ENCODE measurements at regions not wholly inside any gene's neighbourhood (a gene's known extent, or its start where the extent isn't known, plus 50 kb on each side); places are given as distances from the start of the nearest gene placed in this dataset.
"Not testable (repeated sequence)": the region's sequence is repeated elsewhere in the genome, so short reads cannot be mapped to it uniquely, and the experiment has no call there.

DNA sequence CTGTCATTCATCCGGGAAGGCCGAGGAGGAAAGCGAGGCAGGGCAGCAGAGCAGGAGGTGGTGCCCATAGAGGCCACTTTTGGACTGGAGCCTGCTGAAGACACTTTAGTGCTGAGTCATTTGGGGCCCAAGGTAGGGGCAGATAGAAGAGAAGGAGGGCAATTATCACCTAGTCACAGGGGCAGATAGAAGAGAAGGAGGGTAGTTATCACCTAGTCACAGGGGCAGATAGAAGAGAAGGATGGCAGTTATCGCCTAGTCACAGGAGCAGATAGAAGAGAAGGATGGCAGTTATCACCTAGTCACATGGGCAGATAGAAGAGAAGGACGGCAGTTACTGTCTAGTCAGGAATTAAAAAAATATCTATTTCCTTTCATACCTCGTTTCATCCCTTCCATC, 1372.6 kb downstream of the FOXD4L5 start:
- not testable (repeated sequence) for DNase-seq (ENCODE audit: low read depth)

DNA sequence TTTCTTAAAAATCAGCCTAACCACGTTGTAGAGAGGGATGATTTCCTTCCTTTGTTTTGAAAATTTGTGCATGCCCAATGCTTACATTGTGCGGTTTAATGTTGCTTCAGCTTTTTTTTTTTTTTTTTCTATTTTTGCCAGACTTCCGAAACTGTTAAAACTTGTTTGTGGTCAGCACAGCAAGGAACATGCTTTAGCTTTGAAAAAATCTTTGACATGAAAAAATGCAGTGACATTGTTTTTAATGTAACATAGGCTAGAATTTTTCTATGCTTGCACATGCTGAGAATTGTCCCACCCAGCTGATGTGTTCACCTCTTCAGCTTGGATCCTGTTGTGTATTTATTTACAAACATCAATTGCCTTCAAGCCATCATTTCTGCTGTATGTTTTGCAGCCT, 1375.9 kb downstream of the FOXD4L5 start:
- not testable (repeated sequence) for DNase-seq (ENCODE audit: low read depth)

DNA sequence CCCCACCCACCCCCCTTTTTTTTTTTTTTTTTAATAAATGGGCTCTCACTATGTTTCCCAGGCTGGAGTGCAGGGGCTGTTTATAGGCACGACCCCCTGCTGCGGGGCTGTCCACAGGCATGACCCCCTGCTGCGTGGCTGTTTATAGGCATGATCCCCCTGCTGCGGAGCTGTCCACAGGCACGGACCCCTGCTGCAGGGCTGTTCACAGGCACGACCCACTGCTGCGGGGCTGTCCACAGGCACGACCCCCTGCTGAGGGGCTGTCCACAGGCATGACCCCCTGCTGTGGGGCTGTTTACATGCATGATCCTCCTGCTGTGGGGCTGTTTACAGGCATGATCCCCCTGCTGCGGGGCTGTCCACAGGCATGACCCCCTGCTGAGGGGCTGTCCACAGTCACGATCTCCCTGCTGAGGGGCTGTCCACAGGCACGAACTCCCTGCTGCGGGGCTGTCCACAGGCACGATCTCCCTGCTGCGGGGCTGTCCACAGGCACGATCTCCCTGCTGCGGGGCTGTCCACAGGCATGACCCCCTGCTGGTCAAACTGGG, 1385.3 kb downstream of the FOXD4L5 start:
- not testable (repeated sequence) for DNase-seq (ENCODE audit: low read depth)

DNA sequence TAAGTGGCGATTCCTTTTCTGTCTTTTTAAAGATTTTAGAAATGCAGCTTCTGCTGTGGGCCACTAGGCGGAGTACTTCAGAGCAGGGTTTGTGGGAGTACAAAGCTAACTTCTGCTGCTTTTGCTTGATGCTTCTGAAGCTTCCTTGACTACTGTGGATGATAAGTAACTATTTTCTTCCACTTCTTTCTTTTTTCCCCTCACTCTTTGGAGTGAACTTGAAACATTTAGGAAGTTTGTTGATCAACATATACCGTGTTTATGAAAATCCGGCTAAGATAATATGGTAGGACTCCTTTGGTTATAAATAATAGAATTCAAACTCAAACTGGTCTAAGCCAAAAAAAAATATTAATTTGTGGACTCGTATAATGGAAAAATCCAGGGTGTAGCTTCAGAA, 1403.6 kb downstream of the FOXD4L5 start:
- DNase-seq (ENCODE audit: low read depth): not testable (repeated sequence)

DNA sequence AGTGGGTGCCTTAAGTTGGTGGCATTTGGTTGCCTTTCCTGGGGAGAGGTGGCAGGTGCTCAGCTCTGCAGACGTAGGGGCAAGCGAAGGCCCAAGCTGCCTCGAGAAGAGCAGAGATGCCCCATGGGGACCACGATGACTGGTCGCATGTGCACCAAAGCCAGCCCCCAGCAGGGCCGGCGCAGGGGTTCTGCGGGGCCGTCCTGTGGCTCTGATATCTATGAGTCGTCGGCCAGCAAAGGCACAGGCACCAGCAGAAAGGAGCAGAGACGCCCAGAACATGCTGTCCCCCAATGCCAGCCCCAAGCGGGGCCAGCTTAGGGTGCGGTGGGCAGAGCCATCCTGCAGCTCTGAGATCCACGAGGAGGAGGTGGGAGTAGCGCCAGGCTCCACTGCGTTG, 1408.6 kb downstream of the FOXD4L5 start:
- not testable (repeated sequence) for DNase-seq (ENCODE audit: low read depth)

DNA sequence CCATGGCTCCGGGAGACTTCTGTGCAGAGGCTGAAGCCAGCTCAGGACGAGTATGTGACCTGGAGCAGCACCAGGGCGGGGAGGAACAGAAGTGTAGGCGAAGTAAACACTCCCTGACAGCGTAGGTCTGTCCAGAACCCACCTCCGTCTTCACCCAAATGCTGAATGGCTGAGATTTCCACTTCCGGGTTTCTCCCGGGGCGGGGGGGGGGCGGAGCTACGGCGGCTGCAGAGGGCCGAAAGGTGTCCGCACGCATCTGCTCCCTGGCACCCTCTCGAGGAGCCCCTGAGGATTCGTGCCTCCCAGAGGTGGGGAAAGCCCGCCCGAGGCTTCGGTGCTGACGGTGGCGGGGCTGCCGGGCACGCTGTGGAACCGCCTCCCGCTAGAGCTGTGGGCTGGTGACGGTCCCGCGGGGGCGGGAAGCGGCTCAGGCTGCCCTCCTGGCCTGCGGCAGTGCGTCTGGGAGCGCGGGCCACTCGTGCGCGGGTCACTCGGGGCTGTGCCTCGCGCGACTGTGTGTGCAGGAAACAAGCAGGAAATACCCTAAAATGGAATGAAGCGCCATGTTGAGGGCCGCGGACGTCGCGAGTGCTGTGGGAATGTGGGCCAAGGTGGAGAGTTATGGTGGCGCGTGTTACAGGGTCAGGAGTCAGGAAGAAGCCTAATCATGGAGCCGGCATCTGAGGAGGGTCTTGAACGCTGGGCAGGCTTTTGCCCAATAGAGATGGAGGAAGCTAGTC, 1425.4 kb downstream of the FOXD4L5 start:
- DNase-seq (ENCODE audit: low read depth): no peak

DNA sequence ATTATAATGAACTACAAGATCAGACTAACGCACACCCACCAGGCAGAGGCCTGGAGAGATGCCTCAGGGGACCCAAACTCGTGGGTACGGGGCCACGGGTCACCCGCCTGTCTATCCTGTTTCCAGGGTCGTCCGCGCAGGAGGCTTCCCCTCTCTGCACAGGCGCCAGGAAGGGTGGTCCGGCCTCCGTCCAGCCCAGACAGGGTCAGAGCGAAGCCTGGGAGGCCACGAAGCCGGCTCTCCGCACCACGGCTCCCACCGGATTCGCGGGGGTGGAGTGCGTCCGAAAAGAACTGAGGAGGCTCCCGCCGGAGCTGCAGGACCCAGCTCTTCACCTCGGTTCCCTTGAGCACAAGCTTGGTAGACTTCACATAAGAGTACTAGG, 1425.9 kb downstream of the FOXD4L5 start:
- not testable (repeated sequence) for DNase-seq (ENCODE audit: low read depth)

DNA sequence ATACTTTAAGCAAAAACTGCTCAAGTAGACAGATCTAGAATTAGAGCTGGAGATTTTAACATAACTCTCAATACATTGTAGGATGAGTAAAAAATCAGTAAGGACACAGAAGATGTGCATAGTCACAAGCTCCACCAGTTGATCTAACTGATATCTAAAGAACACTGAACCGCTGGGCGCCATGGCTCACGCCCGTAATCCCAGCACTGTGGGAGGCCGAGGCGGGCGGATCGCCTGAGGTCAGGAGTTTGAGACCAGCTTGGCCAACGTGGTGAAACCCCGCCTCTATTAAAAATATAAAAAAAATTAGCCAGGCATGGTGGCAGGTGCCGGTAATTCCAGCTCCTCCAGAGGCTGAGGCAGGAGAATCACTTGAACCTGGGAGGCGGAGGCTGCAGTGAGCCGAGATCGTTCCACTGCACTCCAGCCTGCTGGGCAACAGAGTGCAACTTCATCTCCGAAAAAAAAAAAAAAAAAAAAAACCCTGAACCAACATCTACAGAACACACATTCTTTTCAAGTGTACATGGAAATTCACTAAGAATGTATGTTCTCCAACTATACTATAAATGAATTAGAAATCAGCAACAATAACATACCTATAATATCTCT, 1431.8 kb downstream of the FOXD4L5 start:
- not testable (repeated sequence) for DNase-seq (ENCODE audit: low read depth)

DNA sequence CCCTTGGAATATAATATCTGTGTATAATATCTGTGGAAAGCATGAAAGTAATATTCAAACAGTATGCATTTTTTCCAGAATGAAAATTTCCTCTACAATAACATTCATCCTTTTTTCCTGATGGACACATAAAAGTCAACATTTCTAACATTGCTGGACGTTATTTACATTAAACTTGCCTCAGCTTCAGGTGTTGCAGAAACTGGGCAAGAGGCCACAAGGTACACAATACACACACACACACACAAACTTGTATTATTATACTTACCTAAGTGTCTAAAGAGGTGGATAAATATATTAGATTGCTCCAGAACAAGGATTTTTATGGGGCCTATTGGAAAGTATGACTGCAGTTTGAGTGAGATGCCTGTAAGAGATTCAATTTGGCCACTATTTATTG, 1460.2 kb downstream of the FOXD4L5 start:
- DNase-seq (ENCODE audit: low read depth): not testable (repeated sequence)

DNA sequence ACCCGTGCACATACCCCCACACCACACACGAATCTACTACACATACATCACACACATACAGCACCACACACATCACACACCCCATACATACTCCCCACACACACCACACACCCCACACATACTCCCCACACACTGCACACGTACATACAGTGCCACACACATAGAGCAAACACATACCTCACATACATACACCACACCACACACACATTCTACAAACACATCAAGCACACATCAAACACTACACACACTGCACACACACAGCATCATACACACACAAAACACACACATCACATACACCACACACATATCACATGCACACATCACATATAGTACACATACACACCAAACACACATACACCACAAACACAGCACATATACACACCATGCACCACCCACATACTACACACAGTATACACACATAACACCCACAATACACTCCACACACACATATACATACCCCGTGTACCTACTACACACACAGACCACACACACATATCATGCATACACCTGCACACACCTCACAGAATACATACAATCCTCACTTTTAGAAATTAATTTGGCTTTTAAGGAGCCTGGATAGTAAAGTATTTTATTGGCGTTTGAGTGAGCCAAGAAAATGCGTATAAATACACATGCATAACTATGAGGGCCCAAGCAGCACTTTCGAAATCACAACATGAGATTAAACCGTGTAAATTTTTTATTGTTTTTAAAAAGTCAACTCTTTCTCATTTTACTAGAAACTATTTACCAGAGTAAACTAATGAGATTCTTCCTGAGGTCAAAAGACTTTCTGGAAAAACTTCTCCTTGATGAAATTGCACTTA, 1461.4 kb downstream of the FOXD4L5 start:
- DNase-seq (ENCODE audit: low read depth): not testable (repeated sequence)

DNA sequence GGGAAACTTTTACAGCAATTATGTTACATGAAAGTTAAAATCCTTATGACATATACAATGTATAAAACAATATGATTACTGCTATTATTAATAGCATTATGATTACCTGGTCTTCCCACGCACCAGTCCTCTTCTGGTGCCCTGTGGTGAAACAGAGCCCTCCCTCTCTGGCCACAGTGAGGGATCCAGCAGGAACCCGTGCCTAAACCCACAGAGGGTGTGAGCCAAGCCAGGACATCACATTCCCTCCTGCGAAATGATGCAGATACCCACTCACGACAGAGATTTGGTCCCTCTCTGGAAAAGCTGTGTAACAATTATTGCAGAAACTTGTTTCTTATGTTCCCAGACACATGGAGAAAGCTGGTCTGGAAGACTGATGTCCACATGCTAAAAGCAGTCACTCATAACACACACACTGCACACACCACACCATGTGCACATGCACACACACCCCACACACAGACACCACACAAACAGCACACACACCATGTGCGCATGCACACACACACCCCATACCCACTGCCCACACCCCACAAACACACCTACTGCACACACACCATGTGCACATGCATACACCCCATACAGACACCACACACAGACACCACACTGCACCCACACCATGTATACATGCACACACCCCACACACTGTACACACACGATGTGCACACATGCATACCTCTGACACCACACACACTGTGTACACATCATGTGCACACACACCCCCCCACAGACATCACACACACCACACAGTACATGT, 1462.2 kb downstream of the FOXD4L5 start:
- not testable (repeated sequence) for DNase-seq (ENCODE audit: low read depth)

DNA sequence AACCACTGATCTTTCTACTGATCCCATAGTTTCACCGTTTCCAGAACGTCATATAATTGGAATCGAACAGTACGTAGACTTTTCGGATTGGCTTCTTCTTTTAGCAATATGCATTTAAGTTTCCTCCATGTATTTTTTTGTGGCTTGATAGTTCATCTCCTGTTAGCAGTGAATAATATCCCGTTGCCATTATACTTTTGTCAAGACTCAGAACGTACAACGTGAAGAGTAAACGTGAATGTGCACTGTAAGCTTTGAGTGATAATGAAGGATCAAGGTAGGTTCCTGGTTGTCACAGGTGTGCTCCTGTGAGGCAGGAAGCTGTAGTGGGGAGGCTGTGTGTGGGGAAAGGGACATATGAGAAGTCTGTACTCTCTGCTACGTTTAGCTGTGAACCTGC, 1463.7 kb downstream of the FOXD4L5 start:
- DNase-seq (ENCODE audit: low read depth): not testable (repeated sequence)

DNA sequence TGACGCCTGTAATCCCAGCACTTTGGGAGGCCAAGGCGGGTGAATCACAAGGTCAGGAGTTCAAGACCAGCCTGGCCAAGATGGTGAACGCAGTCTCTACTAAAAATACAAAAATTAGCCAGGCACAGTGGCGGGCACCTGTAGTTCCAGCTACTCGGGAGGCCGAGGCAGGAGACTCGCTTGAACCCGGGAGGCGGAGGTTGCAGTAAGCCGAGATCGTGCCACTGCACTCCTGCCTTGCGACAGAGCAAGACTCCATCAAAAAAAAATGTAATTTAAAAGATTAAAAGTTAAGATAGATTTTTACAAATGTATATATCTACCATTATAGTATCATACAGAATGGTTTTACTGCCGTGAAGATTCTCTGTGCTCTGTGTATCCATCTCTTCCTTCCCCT, 1464.1 kb downstream of the FOXD4L5 start:
- DNase-seq (ENCODE audit: low read depth): not testable (repeated sequence)

DNA sequence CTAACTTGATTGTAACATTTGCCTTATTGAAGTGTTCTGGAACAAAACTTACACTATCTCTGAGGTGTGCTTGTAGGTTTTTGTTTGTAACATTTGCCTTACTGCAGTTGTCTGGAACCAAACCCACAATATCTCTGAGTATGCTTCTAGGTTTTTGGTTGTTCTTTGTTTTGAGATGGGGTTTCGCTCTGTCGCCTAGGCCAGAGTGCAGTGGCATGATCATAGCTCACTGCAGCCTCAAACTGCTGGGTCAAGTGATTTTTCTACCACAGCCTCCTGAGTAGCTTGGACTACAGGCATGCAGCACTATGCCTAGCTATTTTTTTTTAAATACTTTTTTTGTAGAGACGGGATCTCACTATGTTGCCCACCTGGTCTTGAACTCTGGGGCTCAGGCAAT, 1464.6 kb downstream of the FOXD4L5 start:
- DNase-seq (ENCODE audit: low read depth): not testable (repeated sequence)

DNA sequence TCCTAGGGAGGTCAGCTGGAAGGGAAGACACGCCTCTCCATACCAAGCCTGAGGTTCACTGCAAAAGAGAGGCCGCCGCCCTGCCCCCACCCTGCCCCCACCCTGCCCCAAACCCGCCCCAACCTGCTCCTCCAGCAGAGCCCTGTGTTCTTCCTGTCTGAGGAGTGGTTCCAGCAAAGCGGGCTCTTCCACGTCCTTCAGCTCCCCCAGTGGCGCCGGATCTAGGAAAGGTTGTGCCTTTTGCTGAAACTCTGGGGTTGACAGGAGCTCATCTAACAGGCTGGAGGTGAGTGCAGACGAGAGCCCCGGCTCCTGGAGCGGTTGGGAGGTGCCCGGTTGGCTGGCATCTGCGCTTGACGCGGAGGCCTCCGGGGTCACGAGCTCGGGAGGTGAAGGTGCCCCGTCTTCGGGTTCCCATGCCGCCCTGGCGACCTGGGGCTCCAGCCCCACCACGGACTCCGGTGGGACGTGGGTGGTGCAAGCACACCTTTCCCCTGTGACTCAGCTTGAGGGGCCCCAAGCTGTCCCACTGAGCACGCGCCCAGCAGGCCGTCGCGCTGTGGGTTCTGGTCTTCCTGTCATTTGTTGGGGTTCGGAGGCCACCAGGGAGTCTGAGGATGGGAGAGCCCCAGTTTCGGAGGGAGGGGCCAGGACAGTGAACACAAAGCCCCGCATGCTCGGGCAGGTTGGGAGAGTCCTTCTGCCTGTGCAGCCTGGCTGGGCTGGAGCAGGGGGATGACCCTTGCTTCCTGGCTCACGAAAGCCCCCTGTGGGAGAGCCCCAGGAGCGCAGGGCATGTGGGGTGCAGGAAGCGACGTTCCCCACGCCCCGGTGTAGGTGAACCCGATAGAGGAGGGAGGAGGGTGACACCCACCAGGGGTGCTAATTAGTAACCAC, 1467.1 kb downstream of the FOXD4L5 start:
- DNase-seq (ENCODE audit: low read depth): peak; percentile 44

DNA sequence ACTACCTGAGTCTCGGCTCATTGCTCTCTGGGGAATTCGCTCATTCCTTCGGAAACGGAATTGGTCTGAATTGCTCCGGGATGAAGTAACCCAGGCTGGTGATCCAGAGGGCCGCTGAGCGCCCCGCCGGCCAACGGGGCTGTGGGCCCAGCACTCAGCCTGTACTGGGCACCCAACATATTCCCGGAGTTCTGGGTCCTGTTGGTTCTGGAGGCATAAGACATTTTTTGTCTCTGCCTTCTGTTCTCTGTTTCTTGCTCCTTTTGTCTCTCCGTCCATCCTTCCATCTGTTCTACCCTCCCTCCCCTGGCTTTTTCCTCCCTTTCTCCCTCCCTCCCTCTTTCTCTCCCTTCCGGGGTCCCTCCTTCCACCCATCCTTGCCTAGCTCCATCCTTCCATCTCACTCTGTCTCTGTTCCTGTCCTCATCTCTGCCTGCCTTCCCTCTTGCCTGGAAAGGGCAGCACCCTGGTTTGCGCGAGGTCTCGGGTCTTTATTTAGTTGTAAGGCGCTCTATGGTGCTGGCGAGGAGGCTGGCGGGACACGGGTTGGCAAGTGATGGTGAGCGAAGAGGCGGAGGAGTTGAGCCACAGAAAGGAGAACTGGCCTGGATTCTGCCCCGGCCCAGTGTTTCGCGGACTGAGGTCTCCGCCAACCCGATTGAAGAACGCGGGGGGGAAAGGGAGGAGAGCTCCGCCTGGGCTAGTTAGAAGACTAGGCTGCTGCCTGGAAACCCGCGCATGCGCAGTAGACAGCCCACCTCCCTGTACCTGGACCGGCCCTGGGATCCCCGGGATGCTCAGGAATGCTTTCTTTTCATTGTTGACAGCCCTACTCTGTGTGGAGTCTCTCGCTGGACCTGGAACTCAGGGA, 1468.0 kb downstream of the FOXD4L5 start:
- DNase-seq (ENCODE audit: low read depth): peak; percentile 51

DNA sequence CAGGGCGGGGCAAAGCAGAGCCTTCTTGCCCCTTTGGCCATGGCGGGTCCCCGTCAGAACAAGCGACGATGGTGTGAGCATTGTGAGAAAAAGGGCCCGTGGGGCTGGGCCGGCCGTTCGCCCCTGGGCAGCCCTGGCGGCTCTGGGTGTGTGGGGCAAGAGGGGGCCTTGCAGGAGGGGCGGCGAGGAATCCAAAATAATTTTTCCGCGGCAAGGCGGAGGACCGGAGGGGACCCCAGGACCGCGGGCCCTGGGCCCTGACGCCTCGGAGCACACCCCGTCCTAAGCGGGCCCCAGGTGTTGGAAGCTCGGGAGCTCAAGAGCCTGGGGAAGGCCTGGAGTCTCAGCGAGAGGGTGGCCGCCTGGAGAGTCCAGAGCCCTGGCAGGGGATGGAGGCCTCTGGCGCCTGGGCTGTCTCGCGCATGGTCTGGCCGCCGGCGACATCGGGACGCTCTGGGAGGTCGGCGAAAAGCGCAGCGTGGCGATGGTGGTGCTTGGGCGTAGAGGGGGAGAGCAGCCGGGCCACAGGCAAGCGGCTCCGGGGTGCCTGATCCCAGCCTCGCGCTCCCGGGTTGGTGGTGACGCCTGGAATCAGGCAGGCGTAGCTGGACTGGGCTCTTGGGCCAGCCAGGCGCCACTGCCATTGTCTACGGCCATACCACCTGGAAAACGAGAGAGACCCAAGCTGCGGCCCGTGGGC, 1469.9 kb downstream of the FOXD4L5 start:
- DNase-seq (ENCODE audit: low read depth): not testable (repeated sequence)

DNA sequence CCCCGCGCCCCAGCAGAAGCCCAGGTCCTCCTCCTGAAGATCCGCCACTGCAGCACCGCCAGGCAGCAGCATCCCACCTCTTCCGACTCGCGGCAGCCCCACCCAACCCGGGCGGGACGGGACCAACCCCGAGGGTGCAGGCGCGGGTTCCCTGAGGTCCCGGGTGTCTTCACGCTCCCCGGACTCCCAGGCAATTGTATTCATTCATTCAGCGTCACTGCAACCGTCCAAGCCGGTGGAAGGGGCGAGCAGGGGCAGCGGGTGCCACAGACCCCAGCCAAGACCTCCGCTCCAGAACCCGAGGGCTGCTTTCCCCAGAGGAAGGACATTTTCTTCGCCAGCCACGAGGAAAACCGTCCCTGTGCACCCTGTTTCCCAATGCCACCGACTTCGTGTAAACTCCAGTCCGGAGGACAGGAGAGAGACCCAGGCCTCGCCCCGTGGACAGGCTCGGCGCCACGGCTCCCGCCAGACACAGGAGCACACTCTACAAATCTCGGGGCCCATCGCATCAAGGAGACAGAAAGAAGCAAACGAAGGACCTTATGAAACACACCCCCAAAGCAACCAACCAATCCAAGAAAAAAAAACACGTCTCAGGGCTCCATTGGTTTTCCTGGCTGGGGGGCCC, 1471.5 kb downstream of the FOXD4L5 start:
- not testable (repeated sequence) for DNase-seq (ENCODE audit: low read depth)

DNA sequence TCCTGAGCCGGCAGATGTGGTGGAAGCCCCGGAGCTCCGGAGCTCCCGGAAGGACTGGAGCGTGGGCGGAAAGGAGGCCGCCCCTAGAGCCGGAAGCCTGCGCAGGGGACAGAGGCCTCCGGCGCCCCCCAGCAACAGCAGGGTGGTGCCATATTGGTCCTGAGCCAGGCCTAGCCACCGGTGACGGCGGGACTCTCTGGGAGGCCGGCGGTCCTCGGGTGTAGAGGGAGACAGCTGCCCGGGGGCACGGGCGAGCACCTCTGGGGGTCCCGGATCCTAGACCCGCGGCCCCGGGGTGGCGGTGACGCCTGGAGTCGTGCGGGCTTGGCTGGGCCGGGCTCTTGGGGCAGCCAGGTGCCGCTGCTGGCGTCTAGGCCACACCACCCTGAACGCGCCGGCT, 1472.2 kb downstream of the FOXD4L5 start:
- not testable (repeated sequence) for DNase-seq (ENCODE audit: low read depth)
